Psoas muscle (tissue), 7 donors: ENCODE measurements at regions not wholly inside any gene's neighbourhood (a gene's known extent, or its start where the extent isn't known, plus 50 kb on each side); places are given as distances from the start of the nearest gene placed in this dataset.

Source experiments
- ATAC-seq, 4 donors: fragments of 200-7000 bp; cut with Tn5 transposase; one replicate each; pipeline ENCODE4 v1.9.1; 2020; ENCODE audit warnings: moderate library complexity in 3 of 4, mild to moderate bottlenecking in 2 of 4
- DNase-seq, 2 donors: peaks; one replicate each; pipeline ENCODE4 v3.0.0-alpha.2; 2020
- H3K27ac ChIP-seq: fragments of 200-600 bp; one replicate; pipeline ENCODE4 v1.8.0; 2022
- H3K27me3 ChIP-seq, 3 donors: fragments of 200-600 bp in 1 of 3; one replicate each; pipeline versions ENCODE4 v1.6.1 to v1.8.0; 2013 to 2022; ENCODE audit warnings: low read length in 2 of 3, mild to moderate bottlenecking in 2 of 3, moderate library complexity in 1 of 3; ENCODE audit not compliant: insufficient read depth in 3 of 3
- H3K36me3 ChIP-seq, 2 donors: fragments of 200-600 bp in 1 of 2; one replicate each; pipeline versions ENCODE4 v1.6.1 to v1.8.0; 2013 to 2022; ENCODE audit warnings: low read depth in 1 of 2, mild to moderate bottlenecking in 1 of 2, moderate library complexity in 1 of 2; ENCODE audit not compliant: insufficient read depth in 1 of 2
- H3K4me1 ChIP-seq: fragments of 200-600 bp; one replicate; pipeline ENCODE4 v1.8.0; 2022
- H3K4me3 ChIP-seq: fragments of 200-600 bp; one replicate; pipeline ENCODE4 v1.8.0; 2022; ENCODE audit warnings: mild to moderate bottlenecking
- H3K9me3 ChIP-seq: fragments of 200-600 bp; one replicate; pipeline ENCODE4 v1.8.0; 2022
- WGBS, 3 donors: extraction: QIAGEN DNeasy Blood & Tissue Kit; methylation state at CpG; one replicate each; pipeline versions ENCODE4 v1.1.6 to v1.1.7; 2013; 5-methylcytosine and 5-hydroxymethylcytosine counted together
- intact Hi-C, 2 donors: fragments of 100-400 bp; cut with DNase I; formaldehyde crosslinking; loops; one replicate each; pipeline versions ENCODE4 v1.11.0 to v1.14.2; 2022
- TF ChIP-seq, protein P1 (sequence below): fragments of 200-600 bp; IDR thresholded peaks from one replicate; pipeline ENCODE4 v1.8.0; 2022; ENCODE audit warnings: antibody characterized with exemption
- donor health status: healthy with polysubstance abuse.
- donor health status: DM: no; HTN: no; CAD: no; lungs with moderate emphysema.
- donor health status: Bipolar disorder and iron deficiency.
- donor health status: healthy.
- donor health status: DM: yes; HTN: yes; CAD: no.
- donor health status: DM: no; HTN: no; CAD: no.
- donor health status: DM: yes; HTN: yes; CAD: no.

- TF ChIP-seq, protein P1, sequence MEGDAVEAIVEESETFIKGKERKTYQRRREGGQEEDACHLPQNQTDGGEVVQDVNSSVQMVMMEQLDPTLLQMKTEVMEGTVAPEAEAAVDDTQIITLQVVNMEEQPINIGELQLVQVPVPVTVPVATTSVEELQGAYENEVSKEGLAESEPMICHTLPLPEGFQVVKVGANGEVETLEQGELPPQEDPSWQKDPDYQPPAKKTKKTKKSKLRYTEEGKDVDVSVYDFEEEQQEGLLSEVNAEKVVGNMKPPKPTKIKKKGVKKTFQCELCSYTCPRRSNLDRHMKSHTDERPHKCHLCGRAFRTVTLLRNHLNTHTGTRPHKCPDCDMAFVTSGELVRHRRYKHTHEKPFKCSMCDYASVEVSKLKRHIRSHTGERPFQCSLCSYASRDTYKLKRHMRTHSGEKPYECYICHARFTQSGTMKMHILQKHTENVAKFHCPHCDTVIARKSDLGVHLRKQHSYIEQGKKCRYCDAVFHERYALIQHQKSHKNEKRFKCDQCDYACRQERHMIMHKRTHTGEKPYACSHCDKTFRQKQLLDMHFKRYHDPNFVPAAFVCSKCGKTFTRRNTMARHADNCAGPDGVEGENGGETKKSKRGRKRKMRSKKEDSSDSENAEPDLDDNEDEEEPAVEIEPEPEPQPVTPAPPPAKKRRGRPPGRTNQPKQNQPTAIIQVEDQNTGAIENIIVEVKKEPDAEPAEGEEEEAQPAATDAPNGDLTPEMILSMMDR = no peak
- DNase-seq = no peak
- Histone ChIP-seq H3K9me3 (no peaks in the 10 kb centered on the region), H3K4me3 (no peak overlapping the region), H3K27ac (no peak overlapping the region), H3K36me3 (no peaks in the 10 kb centered on the region), H3K4me1 (no peaks in the 10 kb centered on the region), H3K27me3 (no peaks in the 10 kb centered on the region)
- intact Hi-C loops = no loop called here
- 64 to 74% (median 70%) methylated on average over 3 of the region's 3 CpGs for WGBS, 3 donors
- no peak for ATAC-seq
Observed at GRCh38 chr11:130766650-130767565, 149.4 kb downstream of the SNX19 start.

- Histone ChIP-seq H3K9me3 (no peaks in the 10 kb centered on the region), H3K27ac (no peak overlapping the region), H3K36me3 (no peaks in the 10 kb centered on the region), H3K4me3 (no peak overlapping the region), H3K4me1 (peaks cover 16% of the 10 kb centered on the region), H3K27me3 (no peaks in the 10 kb centered on the region)
- ATAC-seq = no peak
- intact Hi-C loops = no loop called here
- DNase-seq = no peak
- 92 to 94% (median 93%) methylated on average over 8 of the region's 8 CpGs for WGBS, 3 donors
- TF ChIP-seq, protein P1 = no peak
Observed at GRCh38 chr11:130769782-130770535, 146.3 kb downstream of the SNX19 start.

GRCh38 chr11:130771708-130772107, 144.6 kb downstream of the SNX19 start:
- Histone ChIP-seq H3K27ac (no peak overlapping the region), H3K36me3 (no peaks in the 10 kb centered on the region), H3K9me3 (no peaks in the 10 kb centered on the region), H3K27me3 (no peaks in the 10 kb centered on the region), H3K4me3 (no peak overlapping the region), H3K4me1 (peaks cover 16% of the 10 kb centered on the region)
- TF ChIP-seq, protein P1 = no peak
- intact Hi-C loops = no loop called here
- 37 to 43% (median 42%) methylated on average over 7 of the region's 7 CpGs for WGBS, 3 donors
- DNase-seq (no peak), ATAC-seq (peak in 3 of 4 donors; percentile 24 to 74 (median 39))

DNA sequence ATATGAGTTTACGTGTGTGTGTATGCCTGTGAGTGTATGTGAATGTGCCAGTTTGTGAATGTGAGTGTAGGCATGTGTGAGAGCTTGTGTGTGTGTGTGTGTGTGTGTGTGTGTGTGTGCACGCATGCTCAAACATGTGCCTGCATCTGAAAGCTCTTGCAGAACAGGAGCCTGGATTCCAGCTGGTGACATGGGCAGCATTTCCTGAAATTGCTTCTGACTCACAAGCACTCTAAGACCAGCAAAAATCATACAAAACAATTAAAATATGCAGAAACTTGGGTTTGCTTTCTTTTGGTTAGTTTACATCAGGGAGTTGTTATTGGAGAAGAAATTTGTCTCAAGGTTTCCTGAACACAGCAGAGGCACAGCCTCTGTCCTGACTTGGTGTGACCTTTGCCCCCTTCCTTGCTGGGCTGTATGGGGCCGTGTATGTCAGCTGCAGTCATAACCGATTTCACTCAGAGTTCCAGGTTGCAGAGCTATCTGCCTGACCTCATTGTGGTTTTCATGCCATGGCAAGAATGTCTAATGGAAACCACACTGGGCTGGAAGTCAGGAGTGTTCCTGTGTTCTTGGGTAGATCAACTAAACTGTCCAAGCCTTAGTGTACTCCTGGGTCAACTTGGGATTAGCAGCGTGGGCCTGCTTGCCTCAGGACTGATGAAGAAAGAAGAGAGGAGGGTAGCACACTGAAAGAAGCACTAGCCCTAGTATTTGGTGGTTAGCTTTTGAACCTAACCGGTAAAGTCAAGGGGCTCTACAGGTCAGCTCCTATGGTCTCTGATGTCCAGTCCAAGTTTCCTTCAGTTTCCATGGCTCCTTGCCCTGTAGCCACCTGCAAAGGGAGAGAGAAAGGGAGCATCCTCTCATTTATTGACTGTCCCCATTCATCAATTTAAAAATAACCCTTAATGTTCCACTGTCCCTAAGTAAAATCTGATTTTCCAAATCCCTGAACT, 143.7 kb downstream of the SNX19 start:
- Histone ChIP-seq H3K27me3 (no peaks in the 10 kb centered on the region), H3K27ac (peak overlapping the region; percentile 3), H3K4me1 (peaks cover 16% of the 10 kb centered on the region), H3K9me3 (no peaks in the 10 kb centered on the region), H3K4me3 (no peak overlapping the region), H3K36me3 (no peaks in the 10 kb centered on the region)
- 30 to 41% (median 41%) methylated on average over 6 of the region's 6 CpGs for WGBS, 3 donors
- DNase-seq (peak in 1 of 2 donors; percentile 41), ATAC-seq (peak; percentile 84 to 97 (median 94))
- intact Hi-C loops = no loop called here
- TF ChIP-seq, protein P1 = no peak
